ENCODE measurements at regions not wholly inside any gene's neighbourhood (a gene's known extent, or its start where the extent isn't known, plus 50 kb on each side); places are given as distances from the start of the nearest gene placed in this dataset.

DNA sequence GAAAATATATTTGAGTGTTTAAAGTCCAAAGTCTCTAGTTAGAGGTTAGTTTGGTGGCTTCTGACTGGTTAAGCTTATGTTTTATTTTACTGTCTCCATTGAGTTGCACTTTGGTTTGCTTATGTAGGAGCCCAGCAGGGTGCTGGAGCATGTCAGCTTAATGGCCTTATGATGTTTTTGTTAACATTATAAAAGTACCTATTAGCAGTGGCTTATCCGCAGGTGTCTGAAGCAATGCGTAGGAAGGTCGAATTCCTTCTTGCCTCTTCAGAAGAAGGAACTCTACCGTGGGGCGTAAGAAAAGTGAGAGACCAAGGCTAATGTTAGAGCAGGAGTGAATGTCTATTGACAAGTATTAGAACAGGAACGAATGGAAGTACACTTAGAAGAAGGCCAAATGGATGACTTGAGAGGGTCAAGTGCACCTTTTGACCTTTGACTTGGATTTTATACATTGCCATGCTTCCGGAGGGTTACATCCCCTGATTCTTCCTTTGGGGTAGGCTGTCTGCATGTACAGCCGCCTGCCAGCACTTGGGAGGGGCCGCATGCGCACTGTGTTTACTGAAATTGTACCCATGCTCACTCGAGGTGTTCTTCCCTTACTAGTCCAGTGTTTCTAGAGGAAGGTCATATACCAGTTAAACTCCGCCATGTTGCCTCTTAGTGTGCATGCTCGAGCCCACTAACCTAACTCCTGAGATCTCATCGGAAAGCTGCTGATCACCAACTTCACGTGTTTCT is 793.9 kb upstream of the PCDH9 start:
- no peak for DNase-seq

DNA sequence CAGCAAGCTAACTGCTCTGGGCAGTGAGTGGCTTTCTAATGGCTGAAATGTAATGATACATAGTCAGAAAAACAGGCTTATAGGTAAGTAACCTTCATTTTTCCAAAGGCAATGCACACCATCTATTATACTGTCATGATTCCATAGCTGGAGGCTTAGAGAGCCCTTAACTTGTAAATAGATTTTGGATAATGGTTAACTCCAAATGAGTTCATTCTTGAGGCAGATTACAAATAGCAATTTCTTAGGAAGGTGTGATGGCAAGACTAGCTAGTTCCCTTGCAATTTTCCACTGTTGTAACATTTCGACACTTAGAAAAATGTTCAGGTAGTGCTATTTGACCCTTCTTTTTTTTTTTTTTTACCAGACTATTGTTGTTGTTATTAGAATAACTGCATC is 789.8 kb upstream of the PCDH9 start:
- no peak for DNase-seq

DNA sequence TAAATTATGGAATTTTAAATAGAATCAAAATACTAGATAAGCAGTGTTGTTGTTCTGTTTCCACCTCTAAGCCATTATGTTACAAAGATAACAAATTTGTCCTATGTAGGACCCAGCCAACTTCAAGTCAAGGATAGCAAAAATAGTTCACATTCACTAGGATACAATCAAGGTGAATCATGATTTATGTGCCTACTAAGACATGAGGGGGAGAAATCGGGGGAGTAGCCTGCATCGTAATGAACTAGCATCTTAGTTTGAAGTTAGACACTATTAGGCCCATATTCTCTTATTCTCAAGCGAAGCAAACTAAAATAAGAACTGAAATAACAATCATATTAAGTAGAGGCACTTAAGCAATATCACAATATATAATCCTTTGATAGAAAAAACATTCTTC is 779.4 kb upstream of the PCDH9 start:
- DNase-seq: no peak

DNA sequence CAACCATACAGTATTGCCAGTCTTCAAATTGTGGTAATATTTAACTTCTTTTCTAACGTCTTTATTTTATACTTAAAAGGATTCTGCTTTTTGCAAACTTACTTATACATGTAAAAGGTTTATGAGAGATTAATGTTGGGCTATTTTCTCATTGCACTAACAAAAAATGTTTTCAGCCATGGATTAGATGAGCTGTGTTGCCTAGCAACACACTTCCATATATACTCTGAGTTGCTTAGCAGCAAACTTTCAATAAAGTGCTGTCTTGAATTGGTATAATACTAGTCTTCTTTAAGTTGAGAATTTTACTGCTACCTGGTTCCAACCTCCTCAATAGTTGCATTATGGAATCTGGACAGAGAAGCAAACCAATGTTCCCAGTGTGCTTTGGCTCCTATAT is 777.4 kb upstream of the PCDH9 start:
- no peak for DNase-seq

DNA sequence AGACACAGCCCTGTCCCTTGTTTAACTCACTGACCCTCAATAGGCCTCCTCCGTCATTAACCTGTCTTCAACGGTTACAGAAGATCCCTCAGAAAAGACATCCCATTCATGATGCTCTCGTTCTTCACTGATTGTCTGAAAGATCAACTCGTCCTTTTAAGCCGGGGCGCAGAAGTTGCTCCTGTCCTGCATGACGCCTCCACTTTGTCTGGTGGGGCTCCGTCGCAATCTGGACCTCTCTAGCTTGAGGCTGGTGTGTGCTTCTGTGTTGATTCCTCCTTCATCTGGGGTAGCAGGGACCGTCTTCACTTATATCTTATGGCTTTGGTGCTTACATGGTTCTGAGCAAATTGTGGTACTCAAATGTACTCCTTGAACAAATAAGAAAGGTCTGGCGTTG is 766.0 kb upstream of the PCDH9 start:
- no peak for DNase-seq

DNA sequence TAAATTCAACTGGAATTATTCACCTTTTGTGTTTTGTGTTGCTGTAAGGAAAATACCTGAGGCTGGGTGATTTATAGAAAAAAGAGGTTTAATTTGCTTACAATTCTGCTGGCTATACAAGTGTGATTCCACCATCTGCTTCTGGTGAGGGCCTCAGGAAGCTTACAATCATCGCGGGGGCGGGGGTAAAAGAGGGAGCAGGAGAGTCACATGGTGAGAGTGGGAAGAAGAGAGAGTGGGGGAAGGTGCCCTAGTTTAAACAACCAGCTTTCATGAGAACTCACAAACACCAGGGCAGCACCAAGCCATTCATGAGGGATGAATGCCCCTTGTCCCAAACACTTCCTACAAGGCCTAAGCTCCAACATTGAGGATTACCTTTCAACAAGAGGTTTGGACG is 760.7 kb upstream of the PCDH9 start:
- no peak for DNase-seq

DNA sequence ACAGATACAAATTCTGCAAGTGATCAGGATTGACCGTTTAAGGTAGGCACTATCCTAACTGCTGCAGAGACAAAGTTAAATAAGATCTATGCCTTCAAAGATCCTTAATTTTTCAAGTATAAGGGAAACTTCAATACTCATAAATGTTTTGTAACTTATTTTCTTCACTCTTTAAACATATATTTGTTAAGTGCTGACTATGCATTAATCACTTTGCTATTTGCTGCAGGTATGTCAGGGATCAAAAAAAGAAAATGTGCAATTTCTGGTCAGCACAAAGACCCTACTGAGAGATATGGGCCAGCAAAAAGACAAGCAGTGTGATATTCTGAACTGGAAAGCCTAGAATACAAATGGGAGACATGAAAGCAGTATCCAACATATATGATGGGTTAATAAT is 756.1 kb upstream of the PCDH9 start:
- no peak for DNase-seq

DNA sequence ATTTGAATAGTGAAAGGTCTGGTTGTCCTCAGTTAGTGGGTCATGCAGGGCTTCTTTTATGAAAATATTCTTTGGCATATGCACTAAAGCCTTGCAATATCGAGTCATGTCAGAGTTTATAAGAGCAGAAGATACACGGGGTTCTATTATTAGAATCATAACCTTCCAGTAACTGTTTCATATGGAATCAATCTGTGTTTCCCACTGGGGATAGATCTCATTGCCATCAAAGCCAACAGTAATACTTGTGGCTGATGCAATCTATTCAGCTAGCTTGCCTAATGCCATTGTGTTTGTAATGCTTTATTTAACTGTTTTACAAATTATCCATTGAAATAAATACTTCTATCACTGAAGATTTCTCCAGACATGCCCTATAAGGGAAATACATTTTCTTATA is 746.9 kb upstream of the PCDH9 start:
- DNase-seq: no peak

DNA sequence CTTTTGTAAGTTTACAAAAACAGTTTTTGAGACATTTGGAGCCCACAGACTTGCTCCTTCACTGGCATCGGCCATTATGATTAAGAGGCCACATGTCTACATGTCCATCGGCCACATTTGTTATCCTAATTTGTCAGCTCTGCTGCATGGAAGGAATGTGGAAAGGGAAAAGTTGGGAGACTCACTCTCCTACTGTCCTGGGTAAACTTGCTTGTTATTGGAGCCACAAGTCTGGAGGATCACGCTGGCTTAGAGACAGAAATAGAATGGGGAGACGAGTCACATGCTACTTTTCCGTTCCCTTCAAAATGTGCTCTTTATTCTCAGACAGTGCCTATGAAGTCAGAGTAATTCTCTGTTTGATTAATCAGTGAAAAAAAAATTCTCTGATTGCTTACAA is 741.2 kb upstream of the PCDH9 start:
- DNase-seq: no peak

DNA sequence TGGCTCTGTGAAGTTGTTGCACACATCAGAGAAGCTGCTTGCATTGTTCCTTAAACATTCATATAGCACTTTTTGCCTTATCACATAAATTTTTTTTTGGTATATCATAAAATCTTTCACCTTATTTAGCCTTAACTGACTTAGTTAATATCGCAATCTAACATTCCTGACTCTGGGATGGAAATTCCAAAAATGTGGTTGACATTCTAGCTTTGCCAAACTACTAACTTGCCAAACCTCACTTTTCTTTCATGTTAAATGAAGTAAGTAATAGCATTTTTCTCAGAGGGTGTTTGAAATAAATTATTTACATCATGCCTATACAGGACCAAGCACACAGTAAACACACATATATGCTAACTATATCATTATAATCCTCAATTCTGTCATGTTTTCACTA is 736.9 kb upstream of the PCDH9 start:
- DNase-seq: no peak

DNA sequence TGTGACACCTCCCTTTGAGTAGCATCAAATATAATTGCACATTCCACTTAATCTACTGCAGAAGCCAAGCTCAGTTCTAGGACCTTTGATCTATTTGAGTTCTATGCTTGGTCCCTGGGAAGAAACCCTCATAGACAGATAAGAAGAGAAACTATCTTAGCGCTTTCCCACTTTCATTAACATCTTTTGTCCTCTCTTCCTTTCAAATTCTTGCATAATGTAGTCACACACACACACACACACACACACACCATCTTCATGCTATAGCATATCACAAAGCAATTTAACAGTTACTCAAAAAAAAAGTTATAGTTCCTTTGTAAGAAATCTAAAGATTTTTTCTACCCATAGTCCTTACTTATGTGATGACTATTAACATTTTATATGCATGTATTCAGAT is 735.9 kb upstream of the PCDH9 start:
- DNase-seq: no peak

DNA sequence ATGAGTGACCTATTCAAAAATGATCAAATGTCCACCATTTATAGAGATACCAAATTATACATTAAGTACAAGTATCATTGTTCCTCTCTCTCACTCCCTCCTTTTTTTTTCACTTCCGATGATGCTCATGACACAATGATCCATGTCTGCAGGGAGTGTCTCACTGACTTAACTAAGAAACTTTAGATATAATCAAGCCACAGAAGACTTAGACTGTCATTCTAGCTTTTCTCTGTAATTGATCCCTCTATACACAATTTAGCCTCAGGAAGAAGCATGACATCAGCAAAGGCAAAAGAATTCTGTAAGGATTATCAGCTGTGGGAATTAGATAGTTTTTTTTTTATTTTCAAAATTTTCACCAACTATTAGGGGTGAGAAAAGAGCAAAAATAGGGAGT is 734.9 kb upstream of the PCDH9 start:
- DNase-seq: no peak

DNA sequence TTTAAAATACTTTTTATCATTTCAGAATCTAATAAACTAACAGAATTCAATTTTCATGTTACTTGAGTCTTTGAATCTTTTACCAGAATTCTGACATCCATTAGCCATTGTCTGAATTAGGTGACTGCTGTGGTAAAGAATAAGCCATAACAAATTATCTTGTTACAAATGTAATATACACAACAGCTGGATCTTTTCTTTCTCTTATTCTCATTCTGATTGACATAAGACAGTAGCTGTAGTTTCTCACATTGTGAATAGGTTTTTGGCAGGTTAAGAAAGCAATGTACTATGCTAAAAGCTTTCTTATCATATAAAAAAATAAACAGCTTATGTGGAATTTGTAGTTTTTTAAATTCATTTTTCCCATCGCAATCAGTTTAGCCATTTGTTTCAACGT is 734.0 kb upstream of the PCDH9 start:
- DNase-seq: no peak

DNA sequence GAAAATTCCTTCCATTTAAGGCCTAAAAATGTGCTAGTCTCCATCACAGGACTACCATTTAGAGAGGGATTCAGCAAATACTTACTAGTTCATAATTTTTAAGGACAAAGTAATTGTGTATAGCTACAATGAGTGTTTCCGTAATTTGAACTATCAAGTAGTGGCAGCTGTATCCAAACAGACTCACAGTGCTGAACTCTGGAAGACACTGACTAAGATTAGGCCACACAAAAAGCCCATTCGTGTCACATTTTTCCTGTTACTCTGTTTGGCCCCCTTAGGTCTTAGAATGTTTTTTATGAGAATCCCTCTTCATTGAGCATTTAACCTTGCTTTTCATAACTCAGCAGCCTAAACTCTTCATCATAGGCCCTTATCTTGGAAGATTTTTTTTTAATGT is 731.2 kb upstream of the PCDH9 start:
- DNase-seq: no peak

DNA sequence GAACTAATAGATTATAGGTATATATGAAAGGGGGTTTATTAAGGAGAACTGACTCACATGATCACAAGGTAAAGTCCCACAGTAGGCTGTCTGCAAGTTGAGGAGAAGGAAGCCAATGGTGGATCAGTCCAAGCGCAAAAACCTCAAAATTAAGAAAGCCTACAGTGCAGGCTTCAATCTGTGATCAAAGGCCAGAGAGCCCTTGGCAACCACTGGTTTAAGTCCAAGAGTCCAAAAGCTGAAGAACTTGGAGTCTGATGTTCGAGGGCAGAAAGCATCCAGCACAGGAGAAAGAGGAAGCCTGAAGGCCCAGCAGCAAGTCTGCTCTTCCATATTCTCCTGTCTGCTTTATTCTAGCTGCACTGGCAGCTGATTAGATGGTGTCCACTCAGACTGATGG is 721.3 kb upstream of the PCDH9 start:
- DNase-seq: no peak

DNA sequence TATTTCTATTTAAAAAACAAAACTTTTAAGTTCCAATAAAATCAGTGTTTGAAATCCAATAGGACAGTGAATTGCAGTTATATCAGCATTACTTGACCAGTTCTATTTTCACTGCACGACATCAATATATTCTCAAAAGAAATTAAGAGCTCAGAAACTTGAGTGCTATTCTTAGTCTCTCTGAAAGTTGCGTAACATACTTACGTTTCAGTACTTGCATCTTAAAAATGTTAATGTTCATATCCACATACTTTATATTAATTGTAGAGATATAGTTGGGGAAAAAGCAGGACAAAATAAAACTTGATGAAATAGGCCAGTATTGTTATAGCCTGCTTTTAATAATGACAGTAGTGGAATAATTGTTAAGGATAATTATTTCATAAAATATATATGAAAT is 720.5 kb upstream of the PCDH9 start:
- DNase-seq: no peak

DNA sequence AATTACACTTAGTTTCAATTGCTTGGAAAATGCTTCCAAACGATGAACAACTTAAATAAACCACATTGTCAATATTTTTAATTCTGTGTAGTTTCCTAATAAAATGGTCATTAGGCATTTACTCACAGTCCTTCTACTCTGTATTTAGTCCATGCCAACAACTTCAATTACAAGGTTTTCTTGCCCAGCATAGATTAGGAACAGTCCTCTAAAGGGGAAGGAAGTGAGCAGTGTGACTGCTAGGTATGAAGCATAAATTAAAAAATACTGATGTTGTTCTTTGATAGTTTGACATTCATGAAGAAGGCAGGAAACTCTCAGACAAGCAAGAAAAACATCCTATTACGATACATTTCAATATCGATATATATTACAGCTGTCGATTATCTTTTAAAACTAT is 716.0 kb upstream of the PCDH9 start:
- DNase-seq: no peak

DNA sequence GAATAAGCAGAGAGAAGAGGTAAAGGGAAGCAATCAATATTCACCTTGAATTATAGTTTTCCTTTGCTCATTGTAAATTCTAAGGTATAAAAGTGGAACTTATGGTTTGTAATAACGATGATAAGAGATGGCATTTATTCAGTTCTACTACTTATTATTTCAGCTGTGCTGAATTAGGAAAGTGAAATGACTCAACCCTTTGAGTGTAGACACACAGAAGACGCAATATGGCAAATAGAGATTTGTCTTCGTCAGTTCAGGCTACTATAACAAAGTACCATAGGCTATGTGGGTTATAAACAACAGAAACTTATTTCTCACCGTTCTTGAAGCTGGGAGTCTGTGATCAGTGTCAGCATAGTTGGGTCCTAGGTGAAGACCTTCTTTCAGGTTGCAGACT is 713.0 kb upstream of the PCDH9 start:
- DNase-seq: no peak

DNA sequence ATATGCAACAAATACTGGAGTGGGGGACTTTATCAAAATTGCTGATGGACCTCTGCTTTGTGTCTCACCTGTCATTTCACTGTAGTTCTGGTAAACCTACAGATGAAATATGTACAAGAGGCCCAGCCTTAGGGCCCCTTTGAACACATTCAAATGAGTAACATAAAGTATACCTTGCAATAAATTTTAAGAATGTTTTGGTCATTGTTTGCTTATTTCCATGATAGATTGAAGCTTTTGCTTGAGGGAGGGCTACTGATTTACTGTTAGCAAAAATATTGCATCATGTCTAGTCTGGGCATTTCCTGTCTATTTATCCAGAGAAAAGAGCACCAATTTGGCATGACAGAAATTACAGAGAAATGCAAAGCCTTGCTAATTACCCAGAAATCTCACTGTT is 705.5 kb upstream of the PCDH9 start:
- DNase-seq: no peak

DNA sequence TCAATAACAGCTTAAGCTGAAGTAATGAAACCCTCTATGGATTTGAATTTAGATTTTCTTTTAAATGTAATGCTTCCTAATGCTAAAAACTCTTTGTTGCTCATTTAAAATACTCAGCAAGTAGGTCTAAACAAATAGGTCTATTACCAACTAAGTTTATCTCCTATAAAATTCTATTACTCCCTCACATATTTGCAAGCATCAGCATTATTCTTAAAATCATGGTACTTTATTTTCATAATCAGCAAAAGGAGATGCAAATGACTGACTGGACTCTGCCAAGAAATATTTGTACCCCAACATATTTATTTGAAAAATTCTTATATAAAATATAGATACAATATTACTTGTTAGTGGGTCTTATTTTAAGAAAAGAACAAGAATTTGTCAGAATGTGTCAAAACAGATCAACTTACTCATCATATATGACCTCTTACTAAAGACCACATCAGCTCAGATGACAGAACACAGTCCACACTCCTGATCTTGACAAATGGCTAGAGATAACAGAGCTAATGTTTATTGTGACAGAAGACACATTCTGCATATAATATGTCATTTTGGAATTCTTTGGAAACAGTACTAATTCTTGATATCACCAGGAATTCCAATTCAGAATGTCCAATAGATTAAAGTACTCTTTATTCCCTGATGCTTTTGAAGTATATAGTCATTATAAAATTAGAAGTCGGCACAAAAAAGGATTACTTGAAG is 704.6 kb upstream of the PCDH9 start:
- DNase-seq: no peak

DNA sequence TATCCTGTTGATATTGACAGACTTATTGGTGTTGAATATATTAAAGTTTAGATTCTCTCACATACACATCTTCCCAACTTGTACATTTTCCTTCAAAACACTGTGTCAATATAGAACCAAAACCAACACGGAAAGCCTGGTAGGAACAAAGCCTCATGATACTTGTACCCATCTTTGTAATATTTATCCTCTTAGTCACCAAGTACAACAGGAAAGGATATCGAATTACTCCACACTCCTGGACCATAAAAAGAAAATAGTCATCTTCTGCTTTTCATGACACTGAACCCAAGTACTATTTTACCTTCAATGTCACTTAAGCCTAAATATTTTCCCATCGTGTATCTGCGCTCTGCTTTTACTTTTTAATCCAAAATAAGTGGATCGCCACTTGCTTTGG is 702.9 kb upstream of the PCDH9 start:
- no peak for DNase-seq

DNA sequence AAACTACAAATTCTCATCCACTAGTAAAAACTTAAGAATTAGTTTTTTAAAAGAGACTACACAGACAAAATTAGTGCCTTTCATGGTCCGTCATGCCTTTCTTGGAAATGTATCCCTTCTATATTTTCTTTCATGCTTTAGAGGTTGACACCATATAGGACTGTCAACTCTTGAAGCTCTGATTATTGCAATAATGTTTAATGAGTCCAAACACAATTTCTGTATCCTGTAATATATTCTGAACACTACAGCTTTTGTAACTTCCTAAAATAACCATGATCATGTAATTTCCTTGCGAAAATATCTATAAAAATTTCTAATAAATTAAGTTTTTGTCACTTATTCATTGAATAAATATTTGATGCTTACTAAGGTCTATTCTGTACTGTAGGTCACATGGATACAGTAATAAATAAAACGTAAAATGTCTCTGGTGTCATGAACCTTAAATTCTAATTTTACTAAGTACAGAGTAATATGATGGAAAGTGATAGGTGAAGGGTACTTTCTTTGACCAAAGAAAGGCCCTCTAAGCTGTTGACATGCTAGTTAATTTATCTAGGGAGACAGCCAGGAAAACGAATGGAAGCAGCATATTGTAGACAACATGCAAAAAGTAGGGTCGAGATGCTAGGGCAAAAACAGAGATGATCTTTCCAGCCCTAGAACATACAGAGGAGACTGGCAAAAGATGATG is 687.3 kb upstream of the PCDH9 start:
- no peak for DNase-seq

DNA sequence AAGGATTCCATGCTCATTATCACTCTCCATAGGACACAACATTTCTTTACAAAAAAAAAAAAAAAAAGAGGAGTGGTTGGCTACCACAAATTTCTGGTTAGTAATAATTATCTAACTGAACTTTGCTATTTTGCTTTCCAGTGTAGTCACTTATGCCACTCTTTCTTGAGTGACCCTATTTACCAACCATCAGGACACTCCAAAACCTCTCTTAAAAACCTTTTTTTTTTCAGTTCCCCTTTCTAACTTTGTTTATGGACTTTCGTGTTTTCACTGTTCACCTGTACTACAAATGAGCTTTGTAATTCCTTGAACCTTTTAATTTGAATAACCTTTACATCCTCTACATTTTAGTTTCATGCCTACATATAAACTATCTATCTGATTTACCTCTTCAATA is 686.5 kb upstream of the PCDH9 start:
- DNase-seq: no peak

DNA sequence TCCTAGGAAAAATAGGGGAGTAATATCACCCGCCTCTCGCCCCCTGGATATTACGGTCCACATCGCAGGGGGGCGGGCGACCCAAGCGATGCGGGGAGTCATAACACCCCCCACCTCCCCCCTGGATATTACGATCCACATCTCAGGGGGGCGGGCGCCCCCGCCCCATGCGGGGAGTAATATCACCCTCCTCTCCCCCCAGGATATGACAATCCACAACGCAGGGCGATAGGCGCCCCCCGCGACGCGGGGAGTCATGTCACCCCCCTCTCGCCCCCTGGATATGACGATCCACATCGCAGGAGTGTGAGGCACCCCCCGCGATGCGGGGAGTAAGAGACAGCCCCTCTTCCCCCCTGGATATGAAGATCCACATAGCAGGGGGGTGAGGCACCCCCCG is 684.4 kb upstream of the PCDH9 start:
- no peak for DNase-seq
